Suppressor macrophage (primary cell): ENCODE measurements at regions not wholly inside any gene's neighbourhood (a gene's known extent, or its start where the extent isn't known, plus 50 kb on each side); places are given as distances from the start of the nearest gene placed in this dataset.
"Not testable (repeated sequence)": the region's sequence is repeated elsewhere in the genome, so short reads cannot be mapped to it uniquely, and the experiment has no call there.

Source experiments
- DNase-seq, 4 experiments: peaks; one replicate each; pipeline ENCODE4 v3.0.0-alpha.2; 2020 to 2022

DNA sequence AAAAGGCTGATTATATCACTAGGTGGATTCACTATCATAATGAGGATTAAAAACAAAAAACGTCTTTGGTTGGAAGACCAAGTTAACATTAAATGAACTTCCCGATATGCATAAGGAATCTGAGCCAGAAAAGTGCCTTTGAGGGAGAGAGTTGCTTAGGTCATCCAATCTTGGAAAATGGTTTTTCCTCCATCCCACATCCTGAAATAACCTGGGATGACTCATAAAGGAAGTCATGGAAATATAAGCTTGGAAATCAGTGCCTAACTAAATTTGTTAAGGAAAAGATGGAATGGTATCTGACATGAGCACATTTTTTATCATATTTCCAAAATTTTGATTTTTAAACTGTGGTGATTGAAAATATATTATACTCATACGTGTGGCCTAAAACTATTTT lies 66.0 kb downstream of the KBTBD8 start:
- DNase-seq, result no peak

DNA sequence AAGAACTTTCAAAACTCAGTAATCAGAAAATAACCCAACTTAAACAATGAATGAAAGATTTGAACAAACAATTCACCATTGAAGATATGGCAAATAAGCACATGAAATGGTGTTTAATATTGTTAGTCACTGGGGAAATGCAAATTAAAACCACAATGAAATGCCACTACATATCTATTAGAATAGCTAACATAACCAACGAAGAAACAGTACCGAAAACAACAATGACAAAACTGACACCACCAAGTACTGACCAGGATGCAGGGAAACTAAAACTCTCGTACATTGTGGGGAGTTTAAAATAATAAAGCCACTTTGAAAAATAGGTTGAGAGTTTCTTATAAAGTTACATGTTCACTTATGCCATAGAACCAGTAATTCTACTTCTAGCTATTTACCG lies 69.1 kb downstream of the KBTBD8 start:
- DNase-seq, result no peak

DNA sequence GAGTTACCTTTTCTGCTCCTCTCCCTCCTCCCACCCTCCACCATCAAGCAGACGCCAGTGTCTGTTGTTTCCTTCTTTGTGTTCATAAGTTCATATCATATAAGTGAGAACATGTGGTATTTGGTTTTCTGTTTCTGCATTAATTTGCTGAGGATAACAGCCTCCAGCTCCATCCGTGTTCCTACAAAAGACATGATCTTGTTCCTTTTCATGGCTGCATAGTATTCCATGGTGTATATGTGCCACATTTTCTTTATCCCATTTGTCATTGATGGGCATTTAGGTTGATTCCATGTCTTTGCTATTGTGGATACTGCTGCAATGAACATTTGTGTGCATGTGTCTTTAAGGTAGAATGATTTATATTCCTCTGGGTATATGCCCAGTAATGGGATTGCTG lies 74.5 kb downstream of the KBTBD8 start:
- DNase-seq, result not testable (repeated sequence)

DNA sequence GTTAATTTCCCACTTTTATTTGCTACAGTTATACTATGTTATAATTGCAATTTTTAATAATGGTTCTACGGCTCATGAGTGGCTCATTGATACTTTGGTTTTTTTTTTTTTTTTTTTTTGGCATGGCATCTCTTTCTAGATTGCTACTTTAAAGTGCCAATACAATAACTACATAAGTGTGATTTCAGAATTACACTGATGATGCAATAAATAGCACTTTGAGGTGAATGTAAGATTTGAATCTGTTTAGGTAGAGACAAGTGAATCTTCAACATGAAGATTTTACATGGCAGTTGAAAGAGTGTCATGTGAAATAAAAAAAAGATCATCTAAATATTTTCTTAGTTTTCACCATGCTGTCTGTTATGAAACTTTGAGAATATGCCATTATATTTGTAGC lies 75.7 kb downstream of the KBTBD8 start:
- DNase-seq, result no peak

DNA sequence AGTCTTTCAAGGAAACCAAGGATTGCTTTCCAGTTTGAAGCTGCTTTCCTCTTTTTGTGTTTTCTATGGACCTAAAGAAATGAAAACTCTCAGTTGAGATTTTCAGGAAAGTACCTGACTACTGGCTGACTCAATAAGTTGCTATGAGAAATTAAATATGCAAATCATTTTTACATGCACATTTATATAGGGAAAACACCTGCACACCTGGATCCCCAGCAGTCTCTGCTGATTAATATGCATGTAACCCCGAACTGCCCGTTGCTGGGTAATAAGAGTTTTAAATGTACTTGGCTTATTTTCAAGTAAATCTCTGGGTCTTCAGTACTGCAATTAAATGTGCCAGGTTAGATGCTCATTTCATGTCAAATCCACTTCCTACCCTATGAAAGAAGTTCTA lies 77.2 kb downstream of the KBTBD8 start:
- DNase-seq, result no peak

DNA sequence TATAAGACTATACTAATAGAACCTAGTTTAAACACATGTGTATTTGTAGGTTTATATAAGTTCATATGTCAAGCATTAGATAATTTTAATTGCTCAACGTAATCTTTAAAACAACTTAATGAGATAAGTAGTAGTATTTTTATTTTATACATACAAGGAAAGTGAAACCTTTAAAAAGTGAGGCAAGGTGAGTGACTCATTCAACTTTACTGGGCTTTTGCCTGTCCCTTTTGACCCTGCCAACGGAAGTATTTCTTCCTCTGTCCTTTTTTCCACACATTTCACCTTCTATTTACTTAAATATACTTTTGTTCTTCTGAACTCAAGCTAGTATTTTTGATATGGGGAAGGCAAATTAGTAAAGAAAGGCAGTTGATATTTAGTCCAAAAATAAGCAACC lies 78.5 kb downstream of the KBTBD8 start:
- DNase-seq, result no peak

DNA sequence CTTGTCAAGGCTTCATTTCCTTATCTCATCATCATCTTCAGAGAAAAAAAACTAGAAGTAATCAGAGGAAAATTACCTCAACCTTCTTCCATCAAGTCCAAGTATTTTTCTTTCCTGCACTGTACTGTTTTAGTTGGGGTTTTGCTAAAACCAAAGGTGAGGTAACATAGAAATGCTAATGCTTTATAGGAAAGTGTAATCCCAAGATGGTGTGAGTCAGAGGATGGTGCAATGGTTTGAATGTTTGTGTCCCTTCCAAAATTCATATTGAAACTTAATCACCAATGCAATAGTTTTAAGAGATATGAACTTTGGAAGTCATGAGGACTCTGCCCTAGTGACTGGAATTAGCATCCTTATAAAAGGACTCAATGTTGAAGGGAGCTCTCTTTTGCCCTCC lies 79.5 kb downstream of the KBTBD8 start:
- DNase-seq, result no peak

DNA sequence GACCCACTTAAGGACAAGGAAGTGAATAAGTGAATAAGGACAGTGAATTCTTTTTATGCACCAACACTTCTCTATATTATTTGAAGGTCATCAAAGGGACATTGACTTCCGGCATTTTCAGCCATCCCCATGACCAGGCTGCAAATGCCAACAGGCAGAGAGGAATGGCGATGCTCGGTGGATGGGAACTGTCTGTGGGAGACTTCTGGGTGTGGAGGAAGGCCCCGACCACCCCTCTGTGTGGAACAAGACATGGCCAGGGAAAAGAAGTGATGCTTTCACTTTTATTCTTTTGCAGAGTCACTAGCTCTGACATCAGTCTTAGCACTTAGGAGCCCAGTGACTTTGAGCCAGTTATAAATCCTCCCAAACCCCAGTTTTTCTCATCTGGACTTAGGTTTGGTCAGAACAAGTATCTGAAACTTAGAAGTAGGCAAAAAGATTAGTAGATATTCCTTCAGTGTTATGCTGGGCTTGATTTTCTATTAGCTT lies 84.5 kb downstream of the KBTBD8 start:
- DNase-seq, result no peak

DNA sequence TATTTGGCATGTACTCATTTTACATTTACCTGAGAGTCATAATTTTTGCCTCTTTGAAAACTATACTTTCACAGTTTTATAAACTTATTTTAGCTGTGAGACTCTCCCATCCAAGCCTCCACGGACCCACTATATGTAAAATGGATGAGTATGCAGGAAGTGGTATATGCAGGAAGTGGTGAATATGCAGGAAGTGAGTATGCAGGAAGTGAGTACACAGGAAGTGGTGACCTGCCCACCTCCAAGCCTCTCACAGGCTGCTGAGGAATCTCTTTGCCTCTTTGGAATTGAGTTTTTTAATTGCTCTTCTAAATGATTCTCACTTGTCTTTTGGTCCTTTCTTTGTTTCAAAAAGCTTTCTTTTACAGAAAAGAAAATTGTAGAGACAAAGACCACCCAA lies 85.2 kb downstream of the KBTBD8 start:
- DNase-seq, result peak in 3 of 4 experiments; percentile 3 to 17 (median 14)

DNA sequence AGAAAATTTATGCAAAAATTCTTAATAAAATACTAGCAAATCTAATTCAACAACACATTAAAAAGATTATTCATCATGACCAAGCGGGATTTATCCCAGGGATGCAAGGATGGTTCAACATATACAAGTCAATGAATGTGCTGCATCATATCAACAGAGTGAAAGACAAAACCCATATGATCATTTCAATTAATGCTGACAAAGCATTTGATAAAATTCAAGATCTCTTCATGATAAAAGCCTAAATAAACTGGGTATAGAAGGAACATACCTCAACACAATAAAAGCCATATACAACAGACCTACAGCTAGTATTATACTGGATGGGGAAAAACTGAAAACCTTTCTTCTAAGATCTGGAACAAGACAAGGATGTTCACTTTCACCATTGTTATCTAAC lies 89.7 kb downstream of the KBTBD8 start:
- no peak for DNase-seq

DNA sequence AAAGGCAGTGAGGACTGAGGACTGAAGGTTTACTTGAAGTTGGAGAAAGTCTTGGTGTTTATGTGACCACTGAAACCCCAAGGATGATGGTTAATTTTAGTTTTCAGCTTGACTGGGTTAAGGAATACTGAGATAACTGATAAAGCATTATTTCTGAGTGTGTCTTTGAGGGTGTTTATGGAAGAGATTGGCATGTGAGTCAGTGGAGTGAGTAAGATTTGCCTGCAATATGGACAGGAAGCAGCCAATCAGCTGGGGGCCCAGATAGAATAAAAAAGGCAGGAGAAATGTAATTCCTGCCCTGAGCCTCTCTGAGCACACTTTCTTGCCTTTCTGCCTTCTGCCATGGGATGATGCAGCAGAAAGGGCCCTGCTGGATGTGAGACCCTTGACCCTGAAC lies 92.4 kb downstream of the KBTBD8 start:
- DNase-seq, result no peak

DNA sequence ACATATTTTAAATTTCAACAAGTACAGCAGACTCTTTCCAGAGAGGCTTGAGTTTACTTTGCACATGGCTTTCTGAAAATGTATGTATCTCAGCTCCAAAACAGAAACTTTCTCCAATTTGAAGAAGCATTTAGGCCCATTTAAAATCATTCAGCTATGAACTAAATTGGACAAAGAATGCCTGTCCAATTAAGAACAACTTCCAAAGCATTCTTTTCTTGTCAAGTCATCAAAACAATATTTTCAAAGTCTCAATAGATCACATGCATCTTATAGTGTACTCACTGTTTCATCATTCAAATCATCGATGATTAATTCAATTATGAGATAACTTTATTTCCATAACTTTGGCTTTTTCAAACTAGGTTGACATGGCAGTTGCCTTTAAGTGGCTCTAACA lies 95.2 kb downstream of the KBTBD8 start:
- DNase-seq, result no peak

DNA sequence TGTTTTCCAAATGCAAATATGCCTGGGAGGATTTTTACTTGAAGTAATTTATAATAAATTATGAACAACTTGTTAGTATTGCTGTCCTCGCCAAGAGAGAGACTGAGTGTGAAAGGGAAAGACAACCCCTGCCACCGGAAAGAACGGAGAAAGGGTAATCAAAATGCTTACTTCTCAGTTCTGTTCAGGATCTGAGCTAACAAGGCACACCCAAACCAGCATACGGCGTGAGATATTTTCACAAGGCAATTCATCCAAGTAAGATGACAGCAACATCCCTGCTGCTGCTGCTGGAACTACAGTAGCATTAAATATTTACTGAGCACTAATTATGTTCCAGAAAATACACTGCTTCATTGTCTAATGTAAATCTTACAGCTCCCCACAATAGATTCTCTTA lies 96.1 kb downstream of the KBTBD8 start:
- DNase-seq, result no peak

DNA sequence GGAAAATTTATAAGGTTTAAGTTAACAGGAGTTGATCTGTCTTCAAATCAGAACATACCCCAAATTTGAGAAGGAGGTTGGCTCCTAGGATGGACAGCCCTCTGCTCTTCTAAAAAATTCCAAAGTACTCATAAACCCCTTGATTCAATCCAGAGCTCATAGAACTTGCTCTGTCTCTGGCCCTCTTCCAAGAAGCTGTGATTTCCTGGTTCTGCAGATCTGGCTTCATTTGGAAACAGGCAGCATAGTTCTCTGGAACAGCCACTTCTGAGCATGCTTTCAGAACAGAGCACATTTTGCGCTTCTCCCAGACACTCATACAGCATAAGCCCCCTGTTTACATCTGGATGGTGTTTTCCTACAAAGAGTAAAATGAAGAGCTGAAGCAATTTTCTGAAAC lies 96.7 kb downstream of the KBTBD8 start:
- no peak for DNase-seq

DNA sequence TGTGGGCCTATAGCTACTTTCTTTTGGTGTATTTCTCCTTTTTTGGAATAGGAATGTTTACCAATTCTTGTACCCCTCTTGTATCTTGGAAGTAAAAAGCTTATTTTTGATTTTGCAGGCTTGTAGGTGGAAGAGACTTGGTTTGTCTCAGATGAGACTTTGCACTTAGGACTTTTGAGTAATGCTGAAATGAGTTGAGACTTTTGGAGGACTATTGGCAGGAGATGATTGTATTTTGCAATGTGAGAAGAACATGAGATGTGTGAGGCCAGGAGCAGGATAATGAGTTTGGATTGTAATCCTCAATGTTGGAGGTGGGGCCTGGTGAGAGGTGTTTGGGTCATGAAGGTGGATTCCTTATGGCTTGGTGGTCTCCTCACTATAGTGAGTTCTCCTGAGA lies 106.3 kb downstream of the KBTBD8 start:
- DNase-seq, result no peak

DNA sequence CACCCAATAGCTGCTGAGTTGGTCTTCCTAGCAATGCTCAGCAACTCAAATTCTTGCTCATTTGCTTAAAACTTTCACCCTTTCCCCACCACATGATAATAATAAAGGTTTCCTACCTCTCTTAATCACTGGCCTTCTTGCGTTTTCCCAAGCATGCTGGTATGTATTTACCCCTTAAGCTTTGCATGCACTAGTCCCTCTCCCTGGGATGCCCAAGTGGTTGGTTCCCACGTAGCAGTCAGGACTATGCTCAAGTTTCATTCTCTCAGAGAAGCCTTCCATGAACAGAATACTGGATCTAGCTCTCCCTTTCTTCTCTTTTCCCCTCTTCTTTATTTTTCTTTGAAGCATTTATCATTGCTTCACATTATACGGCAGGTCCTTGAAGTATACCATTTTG lies 108.8 kb downstream of the KBTBD8 start:
- DNase-seq, result no peak

DNA sequence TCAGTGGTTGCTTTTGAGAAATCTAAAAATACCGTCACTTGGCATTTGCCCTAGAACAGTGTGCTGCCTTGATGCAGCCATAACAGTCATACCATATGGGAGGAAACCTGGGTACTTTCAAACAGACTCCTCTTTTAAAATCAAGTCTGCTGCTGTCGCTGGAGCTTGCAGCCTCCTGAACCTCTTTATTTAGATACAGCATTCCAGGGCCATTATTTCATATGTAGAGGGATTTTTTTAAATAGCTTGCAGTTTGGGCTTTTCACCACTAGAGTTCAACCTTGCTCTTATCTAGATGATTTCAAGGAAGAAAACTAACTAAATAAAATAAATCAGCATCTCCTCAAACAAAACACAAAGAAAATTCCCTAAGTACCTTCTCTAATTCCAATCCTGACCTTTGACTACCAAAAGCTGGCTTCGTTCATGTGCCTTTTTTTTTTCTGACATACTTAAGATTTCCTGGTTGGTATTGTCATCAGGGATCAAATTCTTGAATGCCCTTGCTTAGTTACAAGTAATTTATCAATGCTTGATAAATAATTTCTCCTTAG lies 111.6 kb downstream of the KBTBD8 start:
- DNase-seq, result peak; percentile 41 to 54 (median 47)

DNA sequence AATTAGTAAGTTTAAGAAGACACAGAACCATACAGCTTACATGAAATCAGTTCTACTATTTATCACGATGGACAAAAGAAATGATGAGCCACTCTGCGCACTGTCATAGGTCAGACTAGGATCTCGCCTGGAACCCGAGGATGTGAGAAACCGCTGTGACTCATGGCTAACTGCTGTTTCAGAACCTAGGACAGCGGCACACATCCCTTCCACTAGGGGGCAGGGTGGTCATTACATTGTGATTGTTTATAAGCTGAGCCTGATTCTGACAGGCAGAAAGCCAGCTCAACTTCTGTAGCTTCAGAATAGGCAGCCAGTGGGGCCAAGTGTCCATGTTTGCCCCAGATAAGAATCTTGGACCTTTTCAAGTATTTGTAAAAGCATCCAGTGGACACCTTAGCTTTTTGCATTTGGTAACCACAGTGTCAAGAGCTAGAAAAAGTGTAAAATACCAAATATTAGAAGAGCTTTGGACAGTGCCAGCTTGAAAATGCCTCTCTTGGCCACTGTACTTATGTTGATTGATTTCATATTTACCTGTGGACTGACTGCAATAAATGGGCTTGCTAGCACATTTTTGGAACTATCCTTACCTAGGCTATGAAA lies 115.8 kb downstream of the KBTBD8 start:
- peak; percentile 85 to 91 (median 88) for DNase-seq

DNA sequence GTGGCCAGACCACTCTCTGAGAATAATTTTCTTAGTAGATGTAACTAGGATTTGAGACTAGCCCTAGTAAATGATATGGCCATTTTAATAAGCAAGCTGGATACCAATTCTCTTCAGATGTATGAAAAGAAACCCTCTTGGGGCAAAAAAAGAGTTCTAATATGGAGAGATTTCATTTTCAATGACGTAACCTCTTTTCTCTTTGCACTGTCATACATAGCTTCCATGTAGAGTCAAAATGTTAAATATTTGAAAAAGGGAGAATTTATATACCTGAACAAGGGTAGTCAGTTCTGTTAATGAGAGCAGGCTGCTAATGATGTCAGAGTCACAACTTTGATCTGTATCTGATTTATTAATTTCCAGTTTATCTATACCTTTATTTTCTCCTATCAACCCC lies 120.0 kb downstream of the KBTBD8 start:
- DNase-seq, result no peak

DNA sequence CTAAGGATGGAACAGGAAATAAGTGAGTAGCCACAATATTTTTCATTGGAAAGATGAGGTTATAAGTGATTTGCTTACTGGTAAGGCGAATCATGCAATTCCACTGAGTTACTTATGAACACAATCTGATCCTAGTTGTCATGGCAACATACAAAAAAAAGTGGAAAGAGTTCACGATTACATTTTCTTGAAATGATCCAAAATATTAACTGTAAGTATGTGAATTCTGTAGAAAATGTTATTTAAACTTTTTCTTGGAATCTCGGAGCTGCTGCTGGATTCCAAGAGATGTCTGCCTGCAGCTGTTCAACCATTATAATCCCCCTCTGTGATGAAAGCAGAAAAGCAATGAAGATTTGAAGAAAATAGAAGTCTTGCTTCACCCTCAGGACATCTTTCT lies 120.5 kb downstream of the KBTBD8 start:
- no peak for DNase-seq

DNA sequence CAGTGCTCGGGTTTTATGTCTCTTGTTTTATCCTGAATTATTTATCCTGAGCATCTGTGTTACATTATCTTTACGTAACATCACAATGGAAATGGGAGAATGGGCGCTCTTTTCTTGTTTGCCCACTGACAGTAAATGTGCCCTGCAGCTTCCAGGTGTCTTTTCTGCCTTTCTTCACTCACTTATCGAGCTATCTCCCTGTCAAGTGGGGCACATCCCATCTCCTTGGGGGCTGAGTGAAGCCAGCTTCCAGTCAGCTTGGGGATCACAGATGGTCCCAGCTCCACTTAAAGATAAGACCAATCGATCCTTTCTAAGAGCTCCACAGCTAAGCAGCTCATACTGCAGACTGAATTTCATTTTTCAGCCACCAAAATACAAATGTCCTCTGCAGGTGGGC lies 125.8 kb downstream of the KBTBD8 start:
- no peak for DNase-seq

DNA sequence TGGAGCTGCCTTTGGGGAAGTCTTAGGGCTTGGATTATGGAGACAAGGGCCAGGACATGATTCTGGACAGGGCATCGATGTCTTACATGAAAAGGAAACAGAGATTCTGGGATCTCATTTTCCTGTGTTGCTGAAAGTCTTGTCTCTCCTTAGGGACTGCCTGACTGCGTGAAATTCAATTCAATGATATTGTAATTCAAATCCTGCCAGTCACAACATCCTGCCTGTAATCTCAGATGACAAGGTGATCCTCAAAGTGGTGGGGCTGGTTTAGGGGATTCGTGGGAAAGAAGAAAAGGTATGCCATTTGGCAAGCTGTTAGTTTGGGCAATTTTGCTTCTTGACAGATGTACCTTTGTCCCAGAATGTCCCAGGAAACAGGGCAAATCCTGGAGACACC lies 129.1 kb downstream of the KBTBD8 start:
- DNase-seq, result no peak

DNA sequence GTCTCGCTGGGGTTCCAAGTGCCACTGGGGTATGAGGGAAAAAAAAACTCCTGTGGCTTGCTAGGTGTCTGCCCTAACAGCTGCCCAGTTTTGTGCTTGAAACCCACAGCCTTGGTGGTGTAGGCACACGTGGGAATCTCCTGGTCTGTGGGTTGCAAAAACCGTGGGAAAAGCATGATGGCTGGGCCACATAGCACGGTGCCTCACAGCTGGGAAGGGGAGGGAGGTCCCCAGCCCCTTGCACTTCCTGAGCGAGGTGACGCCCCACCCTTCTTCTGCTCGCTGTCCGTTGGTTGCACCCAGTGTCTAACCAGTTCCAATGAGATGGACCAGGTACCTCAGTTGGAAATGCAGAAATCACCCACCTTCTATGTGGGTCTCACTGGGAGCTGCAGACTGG lies 144.3 kb downstream of the KBTBD8 start:
- DNase-seq, result no peak

DNA sequence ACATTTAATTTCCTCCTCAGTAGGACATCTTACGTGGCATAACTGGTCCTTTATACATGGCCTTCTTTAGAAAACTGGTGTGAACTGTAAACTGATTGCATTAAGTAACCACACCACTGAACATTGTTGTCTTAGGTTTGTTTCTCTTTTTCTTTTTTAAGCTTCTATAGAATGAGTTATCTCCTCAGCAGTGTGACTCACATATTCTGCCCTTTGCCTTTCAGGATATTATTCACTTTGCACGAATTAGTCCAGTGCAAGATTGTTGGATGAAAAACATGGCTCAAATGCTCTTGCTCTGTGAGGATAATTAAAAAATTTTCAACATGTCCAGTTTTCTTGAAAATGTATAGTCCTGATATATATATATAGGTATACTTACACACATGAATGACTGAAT lies 147.6 kb downstream of the KBTBD8 start:
- DNase-seq, result peak in 1 of 4 experiments; percentile 0

DNA sequence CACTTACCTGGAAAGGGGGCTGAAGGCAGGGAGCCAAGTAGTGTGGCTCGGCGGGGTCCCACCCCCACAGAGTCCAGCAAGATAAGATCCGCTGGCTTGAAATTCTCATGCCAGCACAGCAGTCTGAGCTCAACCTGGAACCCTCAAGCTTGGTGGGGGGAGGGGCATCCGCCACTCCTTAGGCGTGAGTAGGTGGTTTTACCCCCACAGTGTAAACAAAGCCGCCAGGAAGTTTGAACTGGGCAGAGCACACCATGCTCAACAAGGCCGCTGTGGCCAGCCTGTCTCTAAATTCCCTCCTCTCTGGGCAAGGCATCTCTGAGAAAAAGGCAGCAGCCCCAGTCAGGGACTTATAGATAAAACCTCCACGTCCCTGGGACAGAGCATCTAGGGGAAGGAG lies 156.3 kb downstream of the KBTBD8 start:
- DNase-seq, result no peak
